ENCODE measurements at regions not wholly inside any gene's neighbourhood (a gene's known extent, or its start where the extent isn't known, plus 50 kb on each side); places are given as distances from the start of the nearest gene placed in this dataset.
A peak's percentile ranks its signal among the peaks of the same experiment; 100 is the strongest.

DNA sequence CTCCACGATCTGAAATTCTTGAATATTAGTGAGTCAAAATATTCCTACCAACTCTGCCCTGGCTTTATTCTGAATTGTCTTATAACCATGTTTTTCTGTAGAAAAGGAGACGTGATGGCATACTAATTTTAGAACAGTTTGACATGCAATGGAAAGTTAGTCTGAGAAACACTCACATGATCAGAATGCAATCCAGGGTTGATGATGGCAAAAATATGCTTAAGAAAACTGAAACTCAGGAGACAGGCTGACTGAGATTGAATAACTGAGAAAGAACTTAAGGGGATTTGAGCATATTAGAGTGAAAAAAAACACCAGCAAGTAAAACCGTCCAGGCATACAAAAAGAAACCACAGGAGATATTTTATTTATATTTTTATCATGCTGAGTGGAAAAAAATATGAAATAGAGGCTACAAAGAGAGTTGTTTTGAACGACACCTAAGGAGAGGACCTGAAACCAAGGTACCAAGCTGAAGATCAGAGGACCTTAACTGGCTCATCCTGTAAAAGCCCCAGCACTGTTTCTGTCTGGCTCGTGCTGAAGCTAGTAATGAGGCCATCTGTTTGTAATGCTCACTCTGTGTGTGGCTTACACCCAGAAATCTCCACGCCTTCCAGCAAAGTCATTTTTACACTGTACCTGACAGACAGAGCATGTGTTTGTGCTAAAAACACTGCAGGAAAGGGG lies 437.2 kb upstream of the PKDCC start:
- Histone ChIP-seq H3K4me3 (replicated peaks; ENCODE audit: insufficient read depth, low read length) (no peak overlapping the region), H3K27me3 (ENCODE audit: insufficient read depth, poor library complexity, severe bottlenecking) (no peaks in the 10 kb centered on the region), H3K27ac (replicated peaks) (no peak overlapping the region)
- TF ChIP-seq POLR2AphosphoS5 (IDR thresholded peaks at IDR 0.05; ENCODE audit: low read depth) = no peak
- no peak for DNase-seq (ENCODE audit: low read depth in 1 of 2, low spot score in 1 of 2)

DNA sequence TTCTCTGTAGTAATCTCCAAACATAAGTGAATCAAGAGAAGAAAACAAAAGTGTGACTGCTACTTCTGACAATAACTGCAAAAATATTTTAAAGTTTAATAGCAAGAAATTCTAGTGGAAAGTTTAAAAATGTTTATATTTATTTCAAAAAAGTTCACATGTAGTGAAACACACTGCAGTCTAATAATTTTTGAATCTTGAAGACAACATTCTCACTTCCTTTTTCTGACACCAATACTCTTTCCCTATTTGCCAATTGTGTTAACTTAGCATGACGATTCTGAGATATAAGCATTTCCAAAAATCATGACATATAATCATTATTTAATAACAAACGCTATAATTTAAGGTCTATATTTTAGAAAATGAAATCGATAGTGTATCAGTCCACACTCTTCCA lies 429.1 kb upstream of the PKDCC start:
- TF ChIP-seq, protein P1, sequence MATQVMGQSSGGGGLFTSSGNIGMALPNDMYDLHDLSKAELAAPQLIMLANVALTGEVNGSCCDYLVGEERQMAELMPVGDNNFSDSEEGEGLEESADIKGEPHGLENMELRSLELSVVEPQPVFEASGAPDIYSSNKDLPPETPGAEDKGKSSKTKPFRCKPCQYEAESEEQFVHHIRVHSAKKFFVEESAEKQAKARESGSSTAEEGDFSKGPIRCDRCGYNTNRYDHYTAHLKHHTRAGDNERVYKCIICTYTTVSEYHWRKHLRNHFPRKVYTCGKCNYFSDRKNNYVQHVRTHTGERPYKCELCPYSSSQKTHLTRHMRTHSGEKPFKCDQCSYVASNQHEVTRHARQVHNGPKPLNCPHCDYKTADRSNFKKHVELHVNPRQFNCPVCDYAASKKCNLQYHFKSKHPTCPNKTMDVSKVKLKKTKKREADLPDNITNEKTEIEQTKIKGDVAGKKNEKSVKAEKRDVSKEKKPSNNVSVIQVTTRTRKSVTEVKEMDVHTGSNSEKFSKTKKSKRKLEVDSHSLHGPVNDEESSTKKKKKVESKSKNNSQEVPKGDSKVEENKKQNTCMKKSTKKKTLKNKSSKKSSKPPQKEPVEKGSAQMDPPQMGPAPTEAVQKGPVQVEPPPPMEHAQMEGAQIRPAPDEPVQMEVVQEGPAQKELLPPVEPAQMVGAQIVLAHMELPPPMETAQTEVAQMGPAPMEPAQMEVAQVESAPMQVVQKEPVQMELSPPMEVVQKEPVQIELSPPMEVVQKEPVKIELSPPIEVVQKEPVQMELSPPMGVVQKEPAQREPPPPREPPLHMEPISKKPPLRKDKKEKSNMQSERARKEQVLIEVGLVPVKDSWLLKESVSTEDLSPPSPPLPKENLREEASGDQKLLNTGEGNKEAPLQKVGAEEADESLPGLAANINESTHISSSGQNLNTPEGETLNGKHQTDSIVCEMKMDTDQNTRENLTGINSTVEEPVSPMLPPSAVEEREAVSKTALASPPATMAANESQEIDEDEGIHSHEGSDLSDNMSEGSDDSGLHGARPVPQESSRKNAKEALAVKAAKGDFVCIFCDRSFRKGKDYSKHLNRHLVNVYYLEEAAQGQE (IDR thresholded peaks at IDR 0.05; ENCODE audit: insufficient replicate concordance, low read depth) = no peak
- 0 out of 2 replicates have a peak, but pooled peaks have one; percentile 11 for TF ChIP-seq SPI1 (IDR thresholded peaks at IDR 0.05; ENCODE audit: borderline replicate concordance, low read depth)
- Histone ChIP-seq H3K4me3 (replicated peaks; ENCODE audit: insufficient read depth, low read length) (no peak overlapping the region), H3K27ac (replicated peaks) (no peak overlapping the region), H3K27me3 (ENCODE audit: insufficient read depth, poor library complexity, severe bottlenecking) (no peaks in the 10 kb centered on the region)
- no peak for DNase-seq (ENCODE audit: low read depth in 1 of 2, low spot score in 1 of 2)

DNA sequence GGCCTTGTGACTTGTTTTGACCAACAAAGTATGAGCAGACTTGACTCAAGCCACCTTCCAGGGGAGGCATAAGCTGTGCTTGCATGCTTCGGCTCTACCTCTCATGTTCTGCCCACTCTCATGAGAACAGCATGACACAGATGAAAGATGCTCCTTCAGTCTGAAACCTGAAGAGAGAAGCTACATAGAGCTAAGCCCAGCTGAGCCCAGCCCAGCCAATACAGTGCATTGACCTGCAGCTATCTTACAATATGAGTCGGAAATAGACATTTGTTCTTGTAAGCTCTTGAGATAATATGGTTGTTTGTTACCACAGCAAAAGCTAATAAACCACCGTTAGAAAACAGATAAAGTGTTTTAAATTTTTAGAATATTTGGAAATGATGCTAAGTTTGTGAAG lies 426.7 kb upstream of the PKDCC start:
- Histone ChIP-seq H3K27ac (replicated peaks) (no peak overlapping the region), H3K27me3 (ENCODE audit: insufficient read depth, poor library complexity, severe bottlenecking) (no peaks in the 10 kb centered on the region), H3K4me3 (replicated peaks; ENCODE audit: insufficient read depth, low read length) (no peak overlapping the region)
- TF ChIP-seq, protein P2, sequence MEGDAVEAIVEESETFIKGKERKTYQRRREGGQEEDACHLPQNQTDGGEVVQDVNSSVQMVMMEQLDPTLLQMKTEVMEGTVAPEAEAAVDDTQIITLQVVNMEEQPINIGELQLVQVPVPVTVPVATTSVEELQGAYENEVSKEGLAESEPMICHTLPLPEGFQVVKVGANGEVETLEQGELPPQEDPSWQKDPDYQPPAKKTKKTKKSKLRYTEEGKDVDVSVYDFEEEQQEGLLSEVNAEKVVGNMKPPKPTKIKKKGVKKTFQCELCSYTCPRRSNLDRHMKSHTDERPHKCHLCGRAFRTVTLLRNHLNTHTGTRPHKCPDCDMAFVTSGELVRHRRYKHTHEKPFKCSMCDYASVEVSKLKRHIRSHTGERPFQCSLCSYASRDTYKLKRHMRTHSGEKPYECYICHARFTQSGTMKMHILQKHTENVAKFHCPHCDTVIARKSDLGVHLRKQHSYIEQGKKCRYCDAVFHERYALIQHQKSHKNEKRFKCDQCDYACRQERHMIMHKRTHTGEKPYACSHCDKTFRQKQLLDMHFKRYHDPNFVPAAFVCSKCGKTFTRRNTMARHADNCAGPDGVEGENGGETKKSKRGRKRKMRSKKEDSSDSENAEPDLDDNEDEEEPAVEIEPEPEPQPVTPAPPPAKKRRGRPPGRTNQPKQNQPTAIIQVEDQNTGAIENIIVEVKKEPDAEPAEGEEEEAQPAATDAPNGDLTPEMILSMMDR (IDR thresholded peaks at IDR 0.05; ENCODE audit: insufficient read depth, low read length) = no peak
- TF ChIP-seq POLR2AphosphoS5 (IDR thresholded peaks at IDR 0.05; ENCODE audit: low read depth) = no peak
- no peak for TF ChIP-seq GABPA (IDR thresholded peaks at IDR 0.05; ENCODE audit: low read depth)
- TF ChIP-seq SPI1 (IDR thresholded peaks at IDR 0.05; ENCODE audit: borderline replicate concordance, low read depth) = no peak
- TF ChIP-seq, protein P1 (IDR thresholded peaks at IDR 0.05; ENCODE audit: insufficient replicate concordance, low read depth) = no peak
- DNase-seq (ENCODE audit: low read depth in 1 of 2, low spot score in 1 of 2) = no peak

DNA sequence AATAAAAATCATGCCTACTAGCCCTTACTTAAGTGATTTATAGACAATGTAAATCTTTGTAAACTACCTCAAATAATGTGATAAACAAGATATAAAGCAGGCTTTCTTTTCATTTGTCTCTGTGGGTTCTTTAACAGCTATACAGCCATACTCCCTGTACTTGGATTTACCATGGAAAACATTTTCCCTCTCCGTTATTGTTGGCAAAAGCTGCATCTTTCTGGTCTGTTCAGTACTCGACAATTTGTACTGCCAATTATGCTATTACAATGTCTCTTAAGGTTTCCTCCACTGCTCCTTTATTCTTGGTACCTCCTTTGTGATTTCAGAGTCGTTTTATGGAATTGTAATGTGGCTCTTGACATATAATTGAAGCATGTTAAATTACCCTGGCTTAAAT lies 426.3 kb upstream of the PKDCC start:
- TF ChIP-seq GABPA (IDR thresholded peaks at IDR 0.05; ENCODE audit: low read depth) (no peak), SPI1 (IDR thresholded peaks at IDR 0.05; ENCODE audit: borderline replicate concordance, low read depth) (no peak), POLR2AphosphoS5 (IDR thresholded peaks at IDR 0.05; ENCODE audit: low read depth) (no peak)
- TF ChIP-seq, protein P2 (IDR thresholded peaks at IDR 0.05; ENCODE audit: insufficient read depth, low read length) = no peak
- TF ChIP-seq, protein P1 (IDR thresholded peaks at IDR 0.05; ENCODE audit: insufficient replicate concordance, low read depth) = no peak
- Histone ChIP-seq H3K4me3 (replicated peaks; ENCODE audit: insufficient read depth, low read length) (no peak overlapping the region), H3K27ac (replicated peaks) (no peak overlapping the region), H3K27me3 (ENCODE audit: insufficient read depth, poor library complexity, severe bottlenecking) (no peaks in the 10 kb centered on the region)
- no peak for DNase-seq (ENCODE audit: low read depth in 1 of 2, low spot score in 1 of 2)

Data from HL-60 (cell line).